Cardiac fibroblast (primary cell): ENCODE measurements at regions not wholly inside any gene's neighbourhood (a gene's known extent, or its start where the extent isn't known, plus 50 kb on each side); places are given as distances from the start of the nearest gene placed in this dataset.

Experiments used
- DNase-seq, 2 donors: peaks; one replicate each; pipeline versions ENCODE4 v3.0.0 to v3.0.0-alpha.2; 2010; ENCODE audit warnings: low read depth in 2 of 2
- H3K4me3 ChIP-seq, 2 donors: replicated peaks in 1 of 2; 1 replicate in 1 of 2; 2 replicates in 1 of 2; pipeline ENCODE4 v1.5.1; 2011; ENCODE audit warnings: low read depth in 2 of 2, low read length in 2 of 2, mild to moderate bottlenecking in 2 of 2, moderate library complexity in 1 of 2
- TF ChIP-seq, protein P1 (sequence below): IDR thresholded peaks from one replicate; pipeline ENCODE4 v1.5.1; 2011; ENCODE audit warnings: low read depth, mild to moderate bottlenecking, low read length, inconsistent platforms

DNA sequence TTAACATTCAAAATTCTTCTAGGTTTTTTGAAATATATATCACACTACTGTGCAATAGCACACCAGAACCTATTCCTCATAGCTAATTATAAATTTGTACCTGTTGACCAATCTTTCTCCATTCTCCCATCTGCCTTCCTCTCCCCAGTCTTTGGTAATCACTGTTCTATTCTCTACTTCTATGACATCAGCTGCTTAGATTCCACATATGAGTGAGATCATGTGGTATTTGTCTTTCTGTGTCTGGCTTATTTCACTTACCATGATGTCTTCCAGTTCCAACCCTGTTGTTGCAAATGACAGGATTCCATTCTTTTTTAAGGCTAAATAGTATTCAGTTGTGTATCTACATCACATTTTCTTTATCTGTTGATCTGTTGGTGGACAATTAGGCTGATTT lies 54.4 kb upstream of the CCDC6 start:
- DNase-seq, result peak; percentile 2 to 15
- TF ChIP-seq, protein P1, sequence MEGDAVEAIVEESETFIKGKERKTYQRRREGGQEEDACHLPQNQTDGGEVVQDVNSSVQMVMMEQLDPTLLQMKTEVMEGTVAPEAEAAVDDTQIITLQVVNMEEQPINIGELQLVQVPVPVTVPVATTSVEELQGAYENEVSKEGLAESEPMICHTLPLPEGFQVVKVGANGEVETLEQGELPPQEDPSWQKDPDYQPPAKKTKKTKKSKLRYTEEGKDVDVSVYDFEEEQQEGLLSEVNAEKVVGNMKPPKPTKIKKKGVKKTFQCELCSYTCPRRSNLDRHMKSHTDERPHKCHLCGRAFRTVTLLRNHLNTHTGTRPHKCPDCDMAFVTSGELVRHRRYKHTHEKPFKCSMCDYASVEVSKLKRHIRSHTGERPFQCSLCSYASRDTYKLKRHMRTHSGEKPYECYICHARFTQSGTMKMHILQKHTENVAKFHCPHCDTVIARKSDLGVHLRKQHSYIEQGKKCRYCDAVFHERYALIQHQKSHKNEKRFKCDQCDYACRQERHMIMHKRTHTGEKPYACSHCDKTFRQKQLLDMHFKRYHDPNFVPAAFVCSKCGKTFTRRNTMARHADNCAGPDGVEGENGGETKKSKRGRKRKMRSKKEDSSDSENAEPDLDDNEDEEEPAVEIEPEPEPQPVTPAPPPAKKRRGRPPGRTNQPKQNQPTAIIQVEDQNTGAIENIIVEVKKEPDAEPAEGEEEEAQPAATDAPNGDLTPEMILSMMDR, result no peak
- H3K4me3 ChIP-seq, result no peak overlapping the region

DNA sequence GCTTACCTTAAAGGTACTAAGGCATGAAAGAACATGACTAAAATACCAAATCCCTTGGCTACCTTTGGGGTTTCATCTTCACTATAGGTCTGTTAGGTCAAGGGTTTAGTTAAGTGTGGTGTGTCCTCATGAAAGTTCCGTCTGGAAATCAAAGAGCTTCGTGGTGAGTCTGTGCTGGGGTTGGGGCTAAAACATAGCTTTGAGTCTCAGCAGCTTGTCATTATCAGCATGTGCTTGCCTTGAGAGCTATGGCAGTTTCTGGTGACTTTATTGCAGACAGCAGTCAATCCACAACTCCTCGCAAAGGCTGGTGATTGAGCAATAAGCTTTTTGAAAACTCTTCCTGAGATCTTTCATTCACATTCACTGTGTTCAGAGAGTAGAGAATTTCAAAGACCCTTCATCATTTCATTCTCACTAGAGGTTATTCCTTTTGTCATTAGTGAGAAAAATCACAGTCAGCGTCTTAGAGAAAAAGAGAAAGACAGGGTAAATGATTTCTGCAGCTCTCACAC lies 53.2 kb upstream of the CCDC6 start:
- H3K4me3 ChIP-seq, result no peak overlapping the region
- TF ChIP-seq, protein P1, result no peak
- no peak for DNase-seq

DNA sequence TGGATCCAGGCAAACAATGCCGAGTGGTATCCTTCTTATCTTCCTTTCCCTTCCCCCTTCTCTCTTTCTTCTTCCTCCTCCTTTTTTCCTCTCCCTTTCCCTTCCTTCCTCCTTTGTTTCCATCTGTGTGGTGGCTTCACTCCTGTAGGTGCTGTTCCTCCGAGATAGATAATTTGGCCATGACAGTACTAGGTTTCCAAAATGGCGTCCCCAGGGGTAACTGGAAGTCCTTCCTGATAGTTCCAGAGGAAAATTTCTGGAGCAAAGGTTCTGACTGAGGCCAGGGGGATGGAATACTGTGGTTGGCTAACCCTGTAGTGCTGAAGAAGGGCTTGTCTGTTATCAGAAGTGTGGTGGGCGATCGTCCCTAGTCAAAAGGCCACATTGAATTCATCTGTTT lies 52.5 kb upstream of the CCDC6 start:
- TF ChIP-seq, protein P1, result no peak
- DNase-seq, result no peak
- H3K4me3 ChIP-seq, result no peak overlapping the region

- DNase-seq, result no peak
- TF ChIP-seq, protein P1, result no peak
- no peak overlapping the region for H3K4me3 ChIP-seq
Measured at GRCh38 chr10:59957975-59958374, 51.6 kb upstream of the CCDC6 start.
